Cardiac muscle cell (in vitro differentiated cells and primary cell): ENCODE measurements at regions not wholly inside any gene's neighbourhood (a gene's known extent, or its start where the extent isn't known, plus 50 kb on each side); places are given as distances from the start of the nearest gene placed in this dataset.
A peak's percentile ranks its signal among the peaks of the same experiment; 100 is the strongest.

Experiments used
- DNase-seq, 2 donors: peaks; one replicate each; pipeline versions ENCODE4 v3.0.0 to v3.0.0-alpha.2; 2010 to 2017; ENCODE audit warnings: low read depth in 1 of 2, low spot score in 1 of 2
- H3K27ac ChIP-seq: fragments of 200-600 bp; sonication (generic); 2 replicates; pipeline ENCODE4 v1.5.1; 2016
- H3K27me3 ChIP-seq: fragments of 200-600 bp; sonication (generic); 2 replicates; pipeline ENCODE4 v1.6.0; 2016; ENCODE audit warnings: control low read depth
- H3K36me3 ChIP-seq: fragments of 200-600 bp; sonication (generic); 2 replicates; pipeline ENCODE4 v1.5.1; 2016; ENCODE audit warnings: control low read depth
- H3K4me1 ChIP-seq: fragments of 200-600 bp; sonication (generic); 2 replicates; pipeline ENCODE4 v1.8.1; 2017; ENCODE audit warnings: low read depth, mild to moderate bottlenecking, mixed run types
- H3K4me3 ChIP-seq: fragments of 200-600 bp; sonication (generic); 2 replicates; pipeline ENCODE4 v1.5.1; 2016; ENCODE audit warnings: mild to moderate bottlenecking
- H3K9me3 ChIP-seq: fragments of 200-600 bp; sonication (generic); 2 replicates; pipeline ENCODE4 v1.5.1; 2017; ENCODE audit warnings: low read depth, mild to moderate bottlenecking, control low read depth
- TF ChIP-seq, protein P1 (sequence below): IDR thresholded peaks from 2 replicates; pipeline ENCODE4 v1.5.1; 2012; ENCODE audit warnings: low read depth, mild to moderate bottlenecking, low read length

GRCh38 chr7:125089171-125089570 is 159.5 kb upstream of the POT1 start:
- Histone ChIP-seq H3K4me1 (peaks cover 3% of the 10 kb centered on the region), H3K27me3 (no peaks in the 10 kb centered on the region), H3K9me3 (no peaks in the 10 kb centered on the region), H3K27ac (no peak overlapping the region), H3K36me3 (no peaks in the 10 kb centered on the region), H3K4me3 (no peak overlapping the region)
- TF ChIP-seq, protein P1, sequence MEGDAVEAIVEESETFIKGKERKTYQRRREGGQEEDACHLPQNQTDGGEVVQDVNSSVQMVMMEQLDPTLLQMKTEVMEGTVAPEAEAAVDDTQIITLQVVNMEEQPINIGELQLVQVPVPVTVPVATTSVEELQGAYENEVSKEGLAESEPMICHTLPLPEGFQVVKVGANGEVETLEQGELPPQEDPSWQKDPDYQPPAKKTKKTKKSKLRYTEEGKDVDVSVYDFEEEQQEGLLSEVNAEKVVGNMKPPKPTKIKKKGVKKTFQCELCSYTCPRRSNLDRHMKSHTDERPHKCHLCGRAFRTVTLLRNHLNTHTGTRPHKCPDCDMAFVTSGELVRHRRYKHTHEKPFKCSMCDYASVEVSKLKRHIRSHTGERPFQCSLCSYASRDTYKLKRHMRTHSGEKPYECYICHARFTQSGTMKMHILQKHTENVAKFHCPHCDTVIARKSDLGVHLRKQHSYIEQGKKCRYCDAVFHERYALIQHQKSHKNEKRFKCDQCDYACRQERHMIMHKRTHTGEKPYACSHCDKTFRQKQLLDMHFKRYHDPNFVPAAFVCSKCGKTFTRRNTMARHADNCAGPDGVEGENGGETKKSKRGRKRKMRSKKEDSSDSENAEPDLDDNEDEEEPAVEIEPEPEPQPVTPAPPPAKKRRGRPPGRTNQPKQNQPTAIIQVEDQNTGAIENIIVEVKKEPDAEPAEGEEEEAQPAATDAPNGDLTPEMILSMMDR = no peak
- no peak for DNase-seq

DNA sequence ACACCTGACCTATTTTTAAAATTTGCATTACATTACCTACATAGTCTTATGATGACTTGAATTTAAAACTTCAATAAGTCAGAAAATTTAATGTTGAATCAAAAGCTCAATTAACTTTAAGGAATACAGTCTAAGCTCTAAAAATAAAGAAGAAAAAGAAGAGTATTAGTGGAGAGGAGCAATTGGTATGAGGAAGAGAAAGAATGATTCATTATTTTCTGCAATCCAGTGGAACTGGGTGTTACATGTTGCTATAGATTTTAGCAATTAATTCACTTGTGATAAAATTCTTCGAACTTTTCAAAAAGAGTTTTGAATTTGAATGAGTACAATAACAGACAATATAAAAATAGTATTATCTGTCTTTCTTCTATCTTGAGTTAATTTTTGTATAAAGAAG is 158.9 kb upstream of the POT1 start:
- no peaks in the 10 kb centered on the region for H3K9me3 ChIP-seq
- no peak overlapping the region for H3K4me3 ChIP-seq
- no peak overlapping the region for H3K27ac ChIP-seq
- H3K36me3 ChIP-seq = no peaks in the 10 kb centered on the region
- DNase-seq = no peak
- TF ChIP-seq, protein P1 = no peak
- peaks cover 3% of the 10 kb centered on the region for H3K4me1 ChIP-seq
- no peaks in the 10 kb centered on the region for H3K27me3 ChIP-seq

- Histone ChIP-seq H3K4me1 (peaks cover 3% of the 10 kb centered on the region), H3K9me3 (no peaks in the 10 kb centered on the region)
- TF ChIP-seq, protein P1 = no peak
Measured at GRCh38 chr7:125085084-125085483, 155.5 kb upstream of the POT1 start.

DNA sequence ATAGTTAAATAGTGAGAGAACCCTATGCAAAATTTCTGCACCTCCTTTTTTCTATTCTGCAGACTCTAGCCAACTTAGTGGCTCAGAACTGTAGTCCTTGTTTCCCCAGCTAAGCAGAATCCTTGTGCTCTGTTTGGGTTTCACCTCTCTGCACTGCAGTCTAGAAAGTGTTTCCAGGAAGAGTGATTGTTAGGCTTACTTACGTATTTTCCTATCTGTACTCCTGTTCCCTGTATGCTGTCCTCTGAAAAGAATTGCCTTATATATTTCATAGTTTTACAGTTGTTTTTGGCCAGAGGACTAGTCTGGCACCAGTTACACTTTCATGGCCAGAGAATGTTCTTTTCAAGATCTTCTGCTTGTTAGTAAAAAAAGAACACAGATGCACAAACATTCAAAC is 154.6 kb upstream of the POT1 start:
- Histone ChIP-seq H3K27me3 (no peaks in the 10 kb centered on the region), H3K4me1 (peaks cover 3% of the 10 kb centered on the region), H3K9me3 (no peaks in the 10 kb centered on the region), H3K36me3 (no peaks in the 10 kb centered on the region), H3K27ac (peak overlapping the region; percentile 21), H3K4me3 (no peak overlapping the region)
- TF ChIP-seq, protein P1 = no peak
- DNase-seq = peak; percentile 2 to 19

More at GRCh38 chr7:125085084-125085483, 155.5 kb upstream of the POT1 start:
- H3K27me3 ChIP-seq = no peaks in the 10 kb centered on the region
- no peak overlapping the region for H3K4me3 ChIP-seq
- DNase-seq = no peak
- no peak overlapping the region for H3K27ac ChIP-seq
- H3K36me3 ChIP-seq = no peaks in the 10 kb centered on the region

DNA sequence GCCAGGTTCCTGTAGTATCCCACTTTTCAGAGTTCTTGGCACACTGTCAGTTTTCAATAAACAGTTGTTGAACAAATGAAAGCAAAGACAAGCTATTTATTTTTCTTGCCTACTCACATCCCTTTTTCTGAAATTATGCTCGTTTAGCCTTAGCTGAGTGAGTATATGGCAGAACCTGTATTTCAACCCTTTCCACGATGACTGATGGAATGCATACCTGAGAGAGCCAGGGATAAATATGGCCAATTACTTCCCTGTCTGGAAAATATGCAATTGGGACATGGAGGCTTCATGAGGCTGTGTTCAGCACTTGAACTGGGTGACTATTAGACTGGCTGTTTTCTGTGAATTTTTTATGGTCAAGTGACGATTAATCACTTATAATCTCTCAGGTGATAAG is 144.5 kb upstream of the POT1 start:
- H3K4me3 ChIP-seq = no peak overlapping the region
- no peaks in the 10 kb centered on the region for H3K27me3 ChIP-seq
- no peak overlapping the region for H3K27ac ChIP-seq
- no peak for DNase-seq
- no peaks in the 10 kb centered on the region for H3K9me3 ChIP-seq
- TF ChIP-seq, protein P1 = no peak
- no peaks in the 10 kb centered on the region for H3K4me1 ChIP-seq
- H3K36me3 ChIP-seq = no peaks in the 10 kb centered on the region

GRCh38 chr7:125065546-125065945 is 135.9 kb upstream of the POT1 start:
- Histone ChIP-seq H3K27ac (no peak overlapping the region), H3K4me1 (peaks cover 10% of the 10 kb centered on the region), H3K9me3 (no peaks in the 10 kb centered on the region), H3K36me3 (no peaks in the 10 kb centered on the region), H3K4me3 (no peak overlapping the region), H3K27me3 (no peaks in the 10 kb centered on the region)
- DNase-seq = no peak
- TF ChIP-seq, protein P1 = no peak
